AG04449 (cell line): ENCODE measurements at regions not wholly inside any gene's neighbourhood (a gene's known extent, or its start where the extent isn't known, plus 50 kb on each side); places are given as distances from the start of the nearest gene placed in this dataset.
"Not testable (repeated sequence)": the region's sequence is repeated elsewhere in the genome, so short reads cannot be mapped to it uniquely, and the experiment has no call there.

Experiments used
- CTCF ChIA-PET: fragments of 350-600 bp; formaldehyde crosslinking; extraction: SDS; loops from one replicate; lab custom pipeline; 2021; ENCODE audit warnings: antibody characterized with exemption; lab: Yijun Ruan, JAX
- POLR2A ChIA-PET: fragments of 400-600, 350-600 bp; formaldehyde crosslinking; extraction: SDS; loops from one replicate; lab custom pipeline; 2020; ENCODE audit warnings: antibody characterized with exemption, inconsistent platforms; lab: Yijun Ruan, JAX
- DNase-seq: peaks from one replicate; pipeline ENCODE4 v3.0.0-alpha.2; 2010; ENCODE audit warnings: low read depth, low spot score
- H3K4me3 ChIP-seq: 2 replicates; pipeline ENCODE4 v1.5.1; 2011; ENCODE audit warnings: low read depth, mild to moderate bottlenecking, control low read depth, low read length
- TF ChIP-seq, protein P1 (sequence below): IDR thresholded peaks from one replicate; pipeline ENCODE4 v1.5.1; 2011; ENCODE audit warnings: mild to moderate bottlenecking, moderate library complexity, low read length, control low read depth, inconsistent platforms; ENCODE audit not compliant: insufficient read depth; ENCODE audit errors: missing control alignments

DNA sequence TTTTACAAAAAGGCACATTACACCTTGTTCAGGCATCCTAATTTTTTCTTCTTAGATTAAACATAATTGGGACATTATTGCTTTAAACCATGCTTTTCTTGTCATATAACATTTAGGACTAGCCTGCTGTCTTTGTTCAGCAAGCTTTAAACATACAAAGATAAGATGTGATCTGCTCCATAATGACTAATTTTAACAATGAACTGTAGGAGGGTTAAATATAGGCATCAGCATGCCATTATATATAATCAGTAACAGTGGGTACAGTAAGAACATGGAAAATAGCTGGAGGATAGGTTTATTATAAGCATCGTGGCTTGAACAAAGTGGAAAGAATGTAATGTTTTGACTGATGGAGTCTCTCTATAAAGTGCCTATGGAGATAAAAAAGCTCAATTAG is 661.7 kb downstream of the SLITRK6 start:
- CTCF ChIA-PET, result no interaction called here
- TF ChIP-seq, protein P1, sequence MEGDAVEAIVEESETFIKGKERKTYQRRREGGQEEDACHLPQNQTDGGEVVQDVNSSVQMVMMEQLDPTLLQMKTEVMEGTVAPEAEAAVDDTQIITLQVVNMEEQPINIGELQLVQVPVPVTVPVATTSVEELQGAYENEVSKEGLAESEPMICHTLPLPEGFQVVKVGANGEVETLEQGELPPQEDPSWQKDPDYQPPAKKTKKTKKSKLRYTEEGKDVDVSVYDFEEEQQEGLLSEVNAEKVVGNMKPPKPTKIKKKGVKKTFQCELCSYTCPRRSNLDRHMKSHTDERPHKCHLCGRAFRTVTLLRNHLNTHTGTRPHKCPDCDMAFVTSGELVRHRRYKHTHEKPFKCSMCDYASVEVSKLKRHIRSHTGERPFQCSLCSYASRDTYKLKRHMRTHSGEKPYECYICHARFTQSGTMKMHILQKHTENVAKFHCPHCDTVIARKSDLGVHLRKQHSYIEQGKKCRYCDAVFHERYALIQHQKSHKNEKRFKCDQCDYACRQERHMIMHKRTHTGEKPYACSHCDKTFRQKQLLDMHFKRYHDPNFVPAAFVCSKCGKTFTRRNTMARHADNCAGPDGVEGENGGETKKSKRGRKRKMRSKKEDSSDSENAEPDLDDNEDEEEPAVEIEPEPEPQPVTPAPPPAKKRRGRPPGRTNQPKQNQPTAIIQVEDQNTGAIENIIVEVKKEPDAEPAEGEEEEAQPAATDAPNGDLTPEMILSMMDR, result no peak
- no peak for DNase-seq
- POLR2A ChIA-PET, result no interaction called here
- no peak overlapping the region for H3K4me3 ChIP-seq

DNA sequence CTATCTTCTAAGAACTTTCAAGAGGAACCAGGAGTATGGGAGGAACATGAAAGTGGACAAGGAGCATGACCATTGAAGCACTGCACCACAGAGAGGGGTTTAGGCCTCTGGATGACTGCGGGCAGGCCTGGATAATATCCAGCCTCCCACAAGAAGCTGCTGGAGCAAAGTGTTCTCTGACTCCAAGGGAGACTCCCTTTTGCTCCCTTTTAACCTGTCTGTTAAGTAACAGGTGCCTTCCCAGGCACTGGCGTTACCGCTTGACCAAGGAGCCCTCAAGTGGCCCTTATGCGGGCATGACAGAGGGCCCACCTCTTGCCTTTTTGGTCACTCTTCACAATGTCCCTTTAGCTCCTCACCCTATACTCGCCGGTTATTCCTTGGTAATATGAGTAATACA is 666.2 kb downstream of the SLITRK6 start:
- H3K4me3 ChIP-seq, result no peak overlapping the region
- CTCF ChIA-PET, result no interaction called here
- TF ChIP-seq, protein P1, result no peak
- no peak for DNase-seq
- POLR2A ChIA-PET, result no interaction called here

DNA sequence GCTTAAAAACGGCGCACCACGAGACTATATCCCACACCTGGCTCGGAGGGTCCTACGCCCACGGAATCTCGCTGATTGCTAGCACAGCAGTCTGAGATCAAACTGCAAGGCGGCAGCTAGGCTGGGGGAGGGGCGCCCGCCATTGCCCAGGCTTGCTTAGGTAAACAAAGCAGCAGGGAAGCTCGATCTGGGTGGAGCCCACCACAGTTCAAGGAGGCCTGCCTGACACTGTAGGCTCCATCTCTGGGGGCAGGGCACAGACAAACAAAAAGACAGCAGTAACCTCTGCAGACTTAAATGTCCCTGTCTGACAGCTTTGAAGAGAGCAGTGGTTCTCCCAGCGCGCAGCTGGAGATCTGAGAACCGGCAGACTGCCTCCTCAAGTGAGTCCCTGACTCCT is 675.7 kb downstream of the SLITRK6 start:
- CTCF ChIA-PET, DNase-seq, POLR2A ChIA-PET, H3K4me3 ChIP-seq: not testable (repeated sequence)

DNA sequence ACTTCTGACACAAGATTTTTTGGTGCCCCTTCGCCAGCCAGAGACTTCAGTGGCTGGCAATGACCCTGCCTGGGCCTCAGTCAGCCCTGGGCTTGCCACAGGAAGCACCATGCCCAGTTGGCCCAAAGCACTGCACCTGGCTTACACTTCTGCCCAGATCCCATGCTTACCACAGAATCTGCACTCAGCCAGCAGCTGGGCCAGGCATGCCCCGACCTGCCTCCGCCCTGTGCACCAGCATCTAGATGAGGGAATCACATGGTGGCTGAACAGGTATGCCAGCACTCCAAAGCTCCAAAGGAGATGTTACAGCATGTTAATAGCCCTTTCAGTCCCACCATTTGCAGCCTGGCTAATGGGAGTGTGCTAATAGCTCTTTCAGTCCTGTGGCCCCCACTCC is 690.9 kb downstream of the SLITRK6 start:
- TF ChIP-seq, protein P1, result no peak
- POLR2A ChIA-PET, result no interaction called here
- CTCF ChIA-PET, result no interaction called here
- no peak for DNase-seq
- no peak overlapping the region for H3K4me3 ChIP-seq

DNA sequence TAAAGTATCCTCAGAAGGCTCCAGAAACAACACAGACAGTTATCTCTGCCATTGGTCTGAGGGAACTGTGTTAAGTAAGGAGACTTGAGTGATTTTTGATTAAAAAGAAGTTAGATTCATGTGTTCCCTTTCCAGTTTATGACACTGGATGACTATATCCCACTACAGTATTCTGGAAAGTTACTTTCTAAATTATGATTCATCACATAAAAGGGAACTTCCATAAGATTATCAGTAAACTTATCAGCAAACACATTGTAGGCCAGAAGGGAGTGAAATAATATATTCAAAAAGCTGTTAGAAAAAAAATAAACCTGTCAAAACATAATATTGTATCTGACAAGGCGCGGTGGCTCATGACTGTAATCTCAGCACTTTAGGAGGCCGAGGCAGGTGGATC is 700.0 kb downstream of the SLITRK6 start:
- ChIA-PET POLR2A (no interaction called here), CTCF (no interaction called here)
- no peak for DNase-seq
- H3K4me3 ChIP-seq, result no peak overlapping the region
- TF ChIP-seq, protein P1, result no peak

DNA sequence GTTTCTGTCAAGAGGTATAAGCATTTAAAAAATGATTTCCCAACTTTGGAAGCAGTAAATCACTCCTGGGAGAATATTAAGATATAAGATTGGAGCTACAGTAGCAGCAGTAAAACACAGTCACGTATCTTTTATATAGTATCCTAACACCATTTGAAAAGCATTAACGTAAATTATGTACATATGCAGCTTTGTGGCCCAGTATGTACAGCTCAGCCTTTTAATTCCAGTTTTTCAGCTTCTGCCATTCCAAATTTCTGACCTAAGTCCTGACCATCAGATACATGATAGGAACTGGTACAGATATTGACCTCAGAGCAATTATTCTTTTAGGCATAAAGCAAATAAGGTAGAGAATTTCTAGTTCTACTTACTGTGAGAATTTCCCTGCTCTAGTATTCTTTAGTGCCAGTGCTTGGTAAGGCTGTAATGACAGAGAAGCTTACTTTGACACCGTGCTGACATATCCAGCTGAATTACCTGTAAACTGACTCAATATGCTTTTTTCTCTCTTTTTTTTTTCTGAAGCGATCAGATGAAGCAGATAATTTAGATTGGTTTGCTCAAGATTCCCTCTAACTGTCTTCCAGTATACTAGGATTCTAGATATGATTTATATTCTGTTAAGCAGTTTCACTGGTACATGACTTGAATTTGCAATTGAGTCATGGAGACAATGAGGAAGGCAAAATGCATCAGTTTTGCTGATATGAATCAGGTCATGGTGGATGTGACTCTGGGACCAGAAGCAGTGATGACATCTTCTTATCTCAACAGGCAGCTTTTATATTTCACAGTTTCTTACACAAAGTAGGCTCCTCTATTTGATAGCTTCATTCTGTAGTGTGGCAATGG is 703.6 kb downstream of the SLITRK6 start:
- no peak for DNase-seq
- ChIA-PET POLR2A (no interaction called here), CTCF (no interaction called here)
- H3K4me3 ChIP-seq, result no peak overlapping the region
- TF ChIP-seq, protein P1, result no peak

DNA sequence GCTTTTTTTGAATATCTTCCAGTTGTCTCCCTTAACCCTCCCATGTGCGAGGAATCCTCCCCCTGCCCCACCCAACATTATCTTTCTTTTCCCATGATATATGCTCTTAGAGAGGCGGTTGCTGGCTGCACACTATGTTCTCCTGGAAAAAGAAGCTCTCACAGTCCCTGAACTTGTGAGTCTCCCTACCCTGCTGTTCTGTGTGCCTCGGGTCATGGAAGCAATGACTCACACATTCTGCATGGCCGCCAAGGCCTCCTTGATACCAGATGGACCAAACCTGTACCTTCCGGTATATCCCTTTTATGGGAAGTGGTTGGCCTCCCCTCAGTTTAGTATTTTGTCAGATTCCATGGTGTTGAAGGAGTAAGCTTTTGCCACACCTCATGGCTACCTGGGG is 705.4 kb downstream of the SLITRK6 start:
- TF ChIP-seq, protein P1, result no peak
- no peak overlapping the region for H3K4me3 ChIP-seq
- CTCF ChIA-PET, result no interaction called here
- no peak for DNase-seq
- POLR2A ChIA-PET, result no interaction called here
